Transverse colon (tissue), 4 donors: ENCODE measurements at regions not wholly inside any gene's neighbourhood (a gene's known extent, or its start where the extent isn't known, plus 50 kb on each side); places are given as distances from the start of the nearest gene placed in this dataset.

Experiments used
- CTCF ChIP-seq, 5 experiments: fragments of 200-600 bp in 3 of 5; fragments of 450-650 bp in 2 of 5; sonication (generic) in 3 of 5; IDR thresholded peaks; 1 replicate in 2 of 5; 2 replicates in 3 of 5; pipeline ENCODE4 v1.5.1; 2016 to 2017; ENCODE audit warnings: antibody characterized with exemption in 5 of 5, inconsistent platforms in 3 of 5, mild to moderate bottlenecking in 2 of 5, moderate library complexity in 1 of 5
- EP300 ChIP-seq: sonication (generic); formaldehyde crosslinking; IDR thresholded peaks from one replicate; pipeline ENCODE4 v1.6.1; 2017; ENCODE audit warnings: antibody characterized with exemption, low read depth
- POLR2A ChIP-seq: fragments of 450-650 bp; IDR thresholded peaks from one replicate; pipeline ENCODE4 v1.6.1; 2016; ENCODE audit warnings: antibody characterized with exemption, mild to moderate bottlenecking, moderate library complexity
- POLR2AphosphoS5 ChIP-seq, 3 donors: sonication (generic); formaldehyde crosslinking; IDR thresholded peaks; one replicate each; pipeline ENCODE4 v1.6.1; 2016; ENCODE audit warnings: antibody characterized with exemption in 3 of 3

- TF ChIP-seq CTCF (IDR thresholded peaks at IDR 0.05) (no peak), EP300 (no peak), POLR2A (no peak), POLR2AphosphoS5 (IDR thresholded peaks at IDR 0.05) (no peak)
These were observed 1179.1 kb downstream of the DTWD2 start for GRCh38 chr5:117809251-117809650.
